Loucy (cell line): ENCODE measurements at regions not wholly inside any gene's neighbourhood (a gene's known extent, or its start where the extent isn't known, plus 50 kb on each side); places are given as distances from the start of the nearest gene placed in this dataset.

Experiments
- H2AFZ ChIP-seq: fragments of 200-600 bp; sonication (generic); 2 replicates; pipeline ENCODE4 v1.6.0; 2016; ENCODE audit warnings: antibody characterized with exemption, mild to moderate bottlenecking, low read length, moderate library complexity
- H3F3A ChIP-seq: fragments of 200-600 bp; 2 replicates; pipeline ENCODE4 v1.6.0; 2016; ENCODE audit warnings: antibody characterized with exemption, low read depth, mild to moderate bottlenecking
- H3K27me3 ChIP-seq: fragments of 200-600 bp; sonication (generic); 2 replicates; pipeline ENCODE4 v1.6.1; 2014; ENCODE audit warnings: low read length, mild to moderate bottlenecking; ENCODE audit not compliant: insufficient read depth, poor library complexity, severe bottlenecking
- H3K36me3 ChIP-seq: fragments of 200-600 bp; sonication (generic); 2 replicates; pipeline ENCODE4 v1.6.1; 2016; ENCODE audit warnings: low read length; ENCODE audit not compliant: insufficient read depth
- H3K4me1 ChIP-seq: fragments of 200-600 bp; sonication (generic); 2 replicates; pipeline ENCODE4 v1.5.1; 2014; ENCODE audit warnings: low read length, mild to moderate bottlenecking; ENCODE audit not compliant: insufficient read depth, poor library complexity, severe bottlenecking
- H3K4me2 ChIP-seq: fragments of 200-600 bp; sonication (generic); 2 replicates; pipeline ENCODE4 v1.6.0; 2014; ENCODE audit warnings: antibody characterized with exemption, low read length, low read depth, mild to moderate bottlenecking; ENCODE audit not compliant: poor library complexity, severe bottlenecking
- H3K4me3 ChIP-seq: fragments of 200-600 bp; sonication (generic); 2 replicates; pipeline ENCODE4 v1.5.1; 2014; ENCODE audit warnings: low read length, mild to moderate bottlenecking, mixed read lengths; ENCODE audit not compliant: poor library complexity, severe bottlenecking
- H3K79me2 ChIP-seq: fragments of 200-600 bp; sonication (generic); 2 replicates; pipeline ENCODE4 v1.6.1; 2014; ENCODE audit warnings: low read length; ENCODE audit not compliant: insufficient read depth
- H3K9ac ChIP-seq: fragments of 200-600 bp; sonication (generic); 2 replicates; pipeline ENCODE4 v1.6.0; 2014; ENCODE audit warnings: mild to moderate bottlenecking, low read depth, low read length, moderate library complexity; ENCODE audit not compliant: poor library complexity, severe bottlenecking
- H3K9me2 ChIP-seq: fragments of 200-600 bp; sonication (generic); replicated peaks from 2 replicates; pipeline ENCODE4 v1.6.1; 2016; ENCODE audit warnings: low read depth, low read length, mixed read lengths
- H3K9me3 ChIP-seq: fragments of 200-600 bp; sonication (generic); 2 replicates; pipeline ENCODE4 v1.6.1; 2014; ENCODE audit warnings: mild to moderate bottlenecking, antibody characterized with exemption, low read length, low read depth; ENCODE audit not compliant: insufficient read depth
- H4K20me1 ChIP-seq: fragments of 200-600 bp; sonication (generic); 2 replicates; pipeline ENCODE4 v1.6.0; 2014; ENCODE audit warnings: antibody characterized with exemption, low read length, mild to moderate bottlenecking; ENCODE audit not compliant: insufficient read depth, poor library complexity, severe bottlenecking
- CTCF ChIP-seq: fragments of 200-600 bp; sonication (generic); conservative IDR thresholded peaks from 2 replicates; pipeline ENCODE4 v1.5.1; 2014; ENCODE audit warnings: mild to moderate bottlenecking, antibody characterized with exemption, low read length
- EZH2phosphoT487 ChIP-seq: fragments of 200-600 bp; IDR thresholded peaks from 2 replicates; pipeline ENCODE4 v1.6.1; 2018; ENCODE audit warnings: antibody characterized with exemption, mild to moderate bottlenecking, moderate library complexity, borderline replicate concordance

- no peak for TF ChIP-seq EZH2phosphoT487
- no peak for TF ChIP-seq CTCF
- H3F3A ChIP-seq: no peaks in the 10 kb centered on the region
These were observed 388.0 kb downstream of the NYAP2 start for GRCh38 chr2:225787497-225787896.

DNA sequence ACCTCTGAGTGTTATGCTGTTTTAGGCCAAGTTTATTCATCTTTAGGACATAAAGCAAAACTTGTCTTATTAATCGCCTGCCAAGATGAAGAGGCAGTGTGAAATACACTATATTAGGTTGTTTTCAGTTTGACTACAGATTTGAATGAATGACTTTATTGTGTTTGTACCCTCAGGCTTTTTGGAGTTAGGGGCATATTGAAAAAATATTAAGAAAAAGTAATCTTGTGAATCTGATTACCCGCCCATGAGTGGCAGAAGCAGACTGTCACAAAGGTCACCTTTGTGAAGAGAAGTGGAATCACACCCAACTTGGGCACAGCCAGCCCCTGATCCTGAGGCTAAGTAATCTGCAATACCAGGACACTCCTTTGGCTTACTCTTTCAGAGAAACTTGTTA lies 382.5 kb downstream of the NYAP2 start:
- no peak overlapping the region for H3K4me3 ChIP-seq
- H3K27me3 ChIP-seq: no peaks in the 10 kb centered on the region
- H3K36me3 ChIP-seq: no peaks in the 10 kb centered on the region
- no peaks in the 10 kb centered on the region for H3K4me1 ChIP-seq
- H3K9ac ChIP-seq: no peak overlapping the region
- H3K79me2 ChIP-seq: no peaks in the 10 kb centered on the region
- H4K20me1 ChIP-seq: no peaks in the 10 kb centered on the region
- no peak for TF ChIP-seq EZH2phosphoT487
- no peak for TF ChIP-seq CTCF
- H2AFZ ChIP-seq: no peak overlapping the region
- H3K9me3 ChIP-seq: no peaks in the 10 kb centered on the region
- H3K4me2 ChIP-seq: no peak overlapping the region
- H3F3A ChIP-seq: no peaks in the 10 kb centered on the region
- no peaks in the 10 kb centered on the region for H3K9me2 ChIP-seq

More at GRCh38 chr2:225787497-225787896, 388.0 kb downstream of the NYAP2 start:
- H3K9me2 ChIP-seq: no peaks in the 10 kb centered on the region
- no peaks in the 10 kb centered on the region for H3K4me1 ChIP-seq
- no peaks in the 10 kb centered on the region for H3K79me2 ChIP-seq
- no peaks in the 10 kb centered on the region for H3K36me3 ChIP-seq
- H3K9ac ChIP-seq: no peak overlapping the region
- H3K4me3 ChIP-seq: no peak overlapping the region
- no peaks in the 10 kb centered on the region for H4K20me1 ChIP-seq
- H3K9me3 ChIP-seq: no peaks in the 10 kb centered on the region
- no peak overlapping the region for H2AFZ ChIP-seq
- H3K27me3 ChIP-seq: no peaks in the 10 kb centered on the region
- no peak overlapping the region for H3K4me2 ChIP-seq

DNA sequence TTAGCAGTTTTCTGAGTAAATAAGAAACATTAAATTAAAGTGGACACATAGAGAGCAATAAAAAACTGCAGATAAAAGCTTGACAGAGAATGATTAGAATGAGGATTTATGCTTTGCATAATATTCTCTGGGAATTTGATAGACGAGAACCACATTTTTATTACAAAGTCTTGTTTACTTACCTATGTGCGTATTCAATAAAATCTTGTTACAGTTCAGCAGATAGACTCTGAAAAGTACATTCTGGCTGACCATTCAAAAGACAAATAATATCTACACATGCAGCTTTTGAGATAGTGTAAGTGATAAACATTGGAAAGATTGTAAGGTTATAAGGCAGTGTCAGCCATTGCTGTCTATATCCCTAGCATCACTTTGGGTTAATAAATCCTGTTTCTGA lies 381.6 kb downstream of the NYAP2 start:
- Histone ChIP-seq H3K9ac (no peak overlapping the region), H2AFZ (no peak overlapping the region), H3K4me3 (no peak overlapping the region), H3K27me3 (no peaks in the 10 kb centered on the region), H3K36me3 (no peaks in the 10 kb centered on the region), H3K4me1 (no peaks in the 10 kb centered on the region), H3K9me3 (no peaks in the 10 kb centered on the region), H3K79me2 (no peaks in the 10 kb centered on the region), H3K4me2 (no peak overlapping the region), H4K20me1 (no peaks in the 10 kb centered on the region), H3F3A (no peaks in the 10 kb centered on the region), H3K9me2 (no peaks in the 10 kb centered on the region)
- no peak for TF ChIP-seq CTCF
